HepG2 (cell line): ENCODE measurements at regions not wholly inside any gene's neighbourhood (a gene's known extent, or its start where the extent isn't known, plus 50 kb on each side); places are given as distances from the start of the nearest gene placed in this dataset.

Source experiments
- ATAC-seq: fragments of 200-7000 bp; cut with Tn5 transposase; 3 replicates; pipeline ENCODE4 v1.9.1; 2020; ENCODE audit warnings: mild to moderate bottlenecking, moderate library complexity
- BruUV-seq: library from RNA; stranded (reverse); fragments of 400-500 nt; replicated peaks from 2 replicates; lab custom pipeline; 2021; lab: Mats Ljungman, UMichigan
- CTCF ChIA-PET: fragments of 300-600 bp; formaldehyde crosslinking; extraction: SDS; loops from one replicate; lab custom pipeline; 2021; ENCODE audit warnings: low total read pairs, inconsistent platforms, low intra/inter-chr PET ratio; lab: Yijun Ruan, JAX
- POLR2A ChIA-PET: fragments of 350-600 bp; sonication (Branson Sonifier 250); formaldehyde crosslinking; loops from one replicate; lab custom pipeline; 2020; ENCODE audit warnings: antibody characterized with exemption, inconsistent platforms; lab: Yijun Ruan, JAX
- DNase-seq: peaks from one replicate; pipeline ENCODE4 v3.0.0-alpha.2; 2015; ENCODE audit warnings: low spot score
- FAIRE-seq: peaks from 3 replicates; lab custom pipeline; 2011; peaks lifted over from hg19 to GRCh38; lab: Jason Lieb, UNC
- H2AFZ ChIP-seq: one replicate; pipeline ENCODE4 v1.6.1; 2011; ENCODE audit warnings: low read length, inconsistent platforms
- H3K27ac ChIP-seq: fragments of 300-600 bp; 3 replicates; pipeline ENCODE4 v1.8.0; 2011; ENCODE audit warnings: mixed run types, mild to moderate bottlenecking, mixed read lengths, low read length, inconsistent platforms; ENCODE audit not compliant: insufficient read depth; ENCODE audit errors: extremely low read length
- H3K27me3 ChIP-seq, 2 experiments: fragments of 200-600 bp in 1 of 2; 2 replicates in 1 of 2; 3 replicates in 1 of 2; pipeline versions ENCODE4 v1.6.0 to v1.8.0; 2011; ENCODE audit warnings: low read length in 2 of 2, mild to moderate bottlenecking in 2 of 2, moderate library complexity in 2 of 2, inconsistent platforms in 1 of 2; ENCODE audit not compliant: insufficient read depth in 2 of 2, control insufficient read depth in 1 of 2
- H3K36me3 ChIP-seq, 2 experiments: fragments of 200-600 bp in 1 of 2; replicated peaks in 1 of 2; 2 replicates in 1 of 2; 3 replicates in 1 of 2; pipeline versions ENCODE4 v1.5.1 to v1.8.0; 2011; ENCODE audit warnings: low read length in 2 of 2, inconsistent platforms in 1 of 2; ENCODE audit not compliant: insufficient read depth in 2 of 2, control insufficient read depth in 1 of 2
- H3K4me1 ChIP-seq: 2 replicates; pipeline ENCODE4 v1.5.1; 2012; ENCODE audit warnings: low read length, inconsistent platforms; ENCODE audit not compliant: insufficient read depth
- H3K4me2 ChIP-seq: 2 replicates; pipeline ENCODE4 v1.6.0; 2011; ENCODE audit warnings: low read depth, low read length, inconsistent platforms
- H3K4me3 ChIP-seq, 3 experiments: fragments of 200-600 bp in 1 of 3; sonication (generic), shearing (Covaris generic) in 1 of 3; replicated peaks in 1 of 3; 2 replicates each; pipeline ENCODE4 v1.5.1; 2011 to 2016; ENCODE audit warnings: low read length in 3 of 3, inconsistent platforms in 2 of 3, low read depth in 2 of 3, mild to moderate bottlenecking in 2 of 3, control low read depth in 1 of 3, mixed read lengths in 1 of 3; ENCODE audit not compliant: insufficient read depth in 1 of 3
- H3K79me2 ChIP-seq: one replicate; pipeline ENCODE4 v1.6.1; 2011; ENCODE audit warnings: low read length, inconsistent platforms; ENCODE audit not compliant: insufficient read depth
- H3K9ac ChIP-seq: 2 replicates; pipeline ENCODE4 v1.6.0; 2011; ENCODE audit warnings: mild to moderate bottlenecking, low read depth, low read length, inconsistent platforms; ENCODE audit not compliant: insufficient read depth
- H3K9me3 ChIP-seq: 2 replicates; pipeline ENCODE4 v1.5.1; 2012; ENCODE audit warnings: mild to moderate bottlenecking, low read length
- H4K20me1 ChIP-seq: 2 replicates; pipeline ENCODE4 v1.6.0; 2011; ENCODE audit warnings: inconsistent platforms, mild to moderate bottlenecking, low read length, moderate library complexity; ENCODE audit not compliant: insufficient read depth
- AHR ChIP-seq: IDR thresholded peaks from 2 replicates; pipeline ENCODE4 v1.6.1; 2018; ENCODE audit warnings: missing genetic modification reagents, missing compliant biosample characterization
- HNF4A ChIP-seq: sonication (generic); formaldehyde crosslinking; IDR thresholded peaks from 2 replicates; pipeline ENCODE4 v1.4.0; 2020; ENCODE audit warnings: missing genetic modification reagents
- PAWR ChIP-seq: sonication (generic); formaldehyde crosslinking; IDR thresholded peaks from 2 replicates; pipeline ENCODE4 v1.4.0; 2020; ENCODE audit warnings: missing genetic modification reagents, mild to moderate bottlenecking, borderline replicate concordance
- SNAPC4 ChIP-seq: sonication (generic); formaldehyde crosslinking; IDR thresholded peaks from 2 replicates; pipeline ENCODE4 v1.4.0; 2020; ENCODE audit warnings: mild to moderate bottlenecking, missing genetic modification reagents
- TEF ChIP-seq: sonication (generic); formaldehyde crosslinking; IDR thresholded peaks from 2 replicates; pipeline ENCODE4 v1.5.0; 2020; ENCODE audit warnings: missing genetic modification reagents
- ZNF143 ChIP-seq: sonication (generic); formaldehyde crosslinking; IDR thresholded peaks from 2 replicates; pipeline ENCODE4 v1.4.0; 2020; ENCODE audit warnings: missing genetic modification reagents
- ZNF276 ChIP-seq: sonication (generic); formaldehyde crosslinking; IDR thresholded peaks from 2 replicates; pipeline ENCODE4 v1.4.0; 2020; ENCODE audit warnings: mild to moderate bottlenecking, low read depth, missing genetic modification reagents
- ZNF33B ChIP-seq: sonication (generic); formaldehyde crosslinking; IDR thresholded peaks from 2 replicates; pipeline ENCODE4 v1.5.1; 2020; ENCODE audit warnings: mild to moderate bottlenecking, missing genetic modification reagents
- ZNF513 ChIP-seq: sonication (generic); formaldehyde crosslinking; conservative IDR thresholded peaks from 2 replicates; pipeline ENCODE4 v1.5.0; 2020; ENCODE audit warnings: missing genetic modification reagents
- ZNF710 ChIP-seq: sonication (generic); formaldehyde crosslinking; IDR thresholded peaks from 2 replicates; pipeline ENCODE4 v1.5.0; 2020; ENCODE audit warnings: mild to moderate bottlenecking, missing genetic modification reagents, borderline replicate concordance
- ZNF781 ChIP-seq: sonication (generic); formaldehyde crosslinking; IDR thresholded peaks from 2 replicates; pipeline ENCODE4 v1.5.1; 2020; ENCODE audit warnings: borderline replicate concordance, mild to moderate bottlenecking, missing genetic modification reagents; ENCODE audit errors: not compliant biosample characterization
- ZSCAN30 ChIP-seq: sonication (generic); formaldehyde crosslinking; IDR thresholded peaks from 2 replicates; pipeline ENCODE4 v1.5.0; 2020; ENCODE audit warnings: mild to moderate bottlenecking, missing genetic modification reagents
- ZSCAN31 ChIP-seq: sonication (generic); formaldehyde crosslinking; IDR thresholded peaks from 2 replicates; pipeline ENCODE4 v1.5.0; 2020; ENCODE audit warnings: low read depth, mild to moderate bottlenecking, missing genetic modification reagents
- WGBS: methylation state at CpG from one replicate; pipeline ENCODE4 v1.1.6; 2017; ENCODE audit warnings: low lambda C conversion rate; 5-methylcytosine and 5-hydroxymethylcytosine counted together
- in situ Hi-C: cut with HindIII; loops from 2 replicates; pipeline ENCODE4 v1.10.0; 2017; ENCODE audit warnings: low pct_unique_long_range_greater_than_20kb; ENCODE audit not compliant: extremely low pct_ligation_motif_present
- intact Hi-C: fragments of 100-400 bp; cut with micrococcal nuclease; formaldehyde crosslinking; loops from one replicate; pipeline ENCODE4 v1.10.0; 2022; ENCODE audit not compliant: unreplicated experiment

- TF ChIP-seq ZSCAN31 = no peak
- no peak for TF ChIP-seq ZNF33B
- TF ChIP-seq HNF4A (CRISPR knock-in tag) = no peak
- TF ChIP-seq AHR = no peak
These were observed 322.9 kb downstream of the PTEN start (continued) for GRCh38 chr10:88186335-88186734.

GRCh38 chr10:88187472-88187871 lies 324.0 kb downstream of the PTEN start:
- in situ Hi-C loops (no loop called here), intact Hi-C loops (no loop called here)
- FAIRE-seq = no peak
- Histone ChIP-seq H3K36me3 (no peaks in the 10 kb centered on the region), H3K27ac (no peak overlapping the region), H4K20me1 (no peaks in the 10 kb centered on the region), H3K4me3 (no peak overlapping the region), H3K27me3 (no peaks in the 10 kb centered on the region), H3K79me2 (no peaks in the 10 kb centered on the region), H3K9me3 (no peaks in the 10 kb centered on the region), H3K4me1 (no peaks in the 10 kb centered on the region), H2AFZ (no peak overlapping the region), H3K4me2 (no peak overlapping the region), H3K9ac (no peak overlapping the region)
- BruUV-seq = no TSS peak
- CTCF ChIA-PET = no interaction called here
- no peak for ATAC-seq
- POLR2A ChIA-PET = no interaction called here
- 0% methylated on average over 2 of the region's 2 CpGs for WGBS
- DNase-seq = no peak
- TF ChIP-seq ZNF513 (CRISPR knock-in tag) = no peak
- no peak for TF ChIP-seq TEF (CRISPR knock-in tag)
- no peak for TF ChIP-seq ZNF710 (CRISPR knock-in tag)
- TF ChIP-seq ZSCAN30 (CRISPR knock-in tag) = no peak
- no peak for TF ChIP-seq PAWR
- TF ChIP-seq ZNF781 = no peak
- no peak for TF ChIP-seq ZNF143 (CRISPR knock-in tag)
- TF ChIP-seq ZNF276 (CRISPR knock-in tag) = no peak
- no peak for TF ChIP-seq SNAPC4 (CRISPR knock-in tag)
